DMS53 (cell line): ENCODE measurements at regions not wholly inside any gene's neighbourhood (a gene's known extent, or its start where the extent isn't known, plus 50 kb on each side); places are given as distances from the start of the nearest gene placed in this dataset.

Source experiments
- DNase-seq: peaks from one replicate; lab custom pipeline; 2025; lab: John Stamatoyannopoulos, UW

GRCh38 chr2:12343141-12343540 lies 373.6 kb upstream of the TRIB2 start:
- DNase-seq, result no peak

- peak; percentile 68 for DNase-seq
Observed at GRCh38 chr2:12347066-12347493, 369.7 kb upstream of the TRIB2 start.

GRCh38 chr2:12348216-12348615 lies 368.5 kb upstream of the TRIB2 start:
- DNase-seq, result no peak

- no peak for DNase-seq
Observed at GRCh38 chr2:12350821-12351220, 365.9 kb upstream of the TRIB2 start.

GRCh38 chr2:12352889-12353288 lies 363.8 kb upstream of the TRIB2 start:
- peak; percentile 91 for DNase-seq

GRCh38 chr2:12361506-12361905 lies 355.2 kb upstream of the TRIB2 start:
- no peak for DNase-seq

- no peak for DNase-seq
Observed at GRCh38 chr2:12363138-12363537, 353.6 kb upstream of the TRIB2 start.

GRCh38 chr2:12363569-12363968 lies 353.2 kb upstream of the TRIB2 start:
- DNase-seq, result no peak

GRCh38 chr2:12369566-12369965 lies 347.2 kb upstream of the TRIB2 start:
- no peak for DNase-seq

- no peak for DNase-seq
Observed at GRCh38 chr2:12376025-12376424, 340.7 kb upstream of the TRIB2 start.

- no peak for DNase-seq
Observed at GRCh38 chr2:12379143-12379542, 337.6 kb upstream of the TRIB2 start.

- no peak for DNase-seq
Observed at GRCh38 chr2:12381543-12382325, 335.0 kb upstream of the TRIB2 start.

GRCh38 chr2:12382366-12382765 lies 334.4 kb upstream of the TRIB2 start:
- DNase-seq, result no peak

GRCh38 chr2:12389344-12390045 lies 327.2 kb upstream of the TRIB2 start:
- DNase-seq, result no peak

- no peak for DNase-seq
Observed at GRCh38 chr2:12391116-12391515, 325.6 kb upstream of the TRIB2 start.

GRCh38 chr2:12396699-12397098 lies 320.0 kb upstream of the TRIB2 start:
- no peak for DNase-seq

- peak; percentile 2 for DNase-seq
Observed at GRCh38 chr2:12397854-12398253, 318.9 kb upstream of the TRIB2 start.

GRCh38 chr2:12399240-12399639 lies 317.5 kb upstream of the TRIB2 start:
- DNase-seq, result peak; percentile 33

- no peak for DNase-seq
Observed at GRCh38 chr2:12400543-12400942, 316.2 kb upstream of the TRIB2 start.

- DNase-seq, result no peak
Observed at GRCh38 chr2:12402440-12403139, 314.1 kb upstream of the TRIB2 start.

- no peak for DNase-seq
Observed at GRCh38 chr2:12404497-12404896, 312.2 kb upstream of the TRIB2 start.

GRCh38 chr2:12407160-12407559 lies 309.6 kb upstream of the TRIB2 start:
- no peak for DNase-seq

- DNase-seq, result peak; percentile 16
Observed at GRCh38 chr2:12412898-12413305, 303.8 kb upstream of the TRIB2 start.
